Myocyte (in vitro differentiated cells): ENCODE measurements at regions not wholly inside any gene's neighbourhood (a gene's known extent, or its start where the extent isn't known, plus 50 kb on each side); places are given as distances from the start of the nearest gene placed in this dataset.
A peak's percentile ranks its signal among the peaks of the same experiment; 100 is the strongest.

Experiments
- DNase-seq: peaks from one replicate; pipeline ENCODE4 v3.0.0-alpha.2; 2012; ENCODE audit warnings: low read depth

GRCh38 chr13:73228546-73228945, 169.7 kb downstream of the KLF5 start:
- no peak for DNase-seq

- no peak for DNase-seq
Measured at GRCh38 chr13:73225990-73226389, 167.2 kb downstream of the KLF5 start.

GRCh38 chr13:73224703-73225102, 165.9 kb downstream of the KLF5 start:
- no peak for DNase-seq

- no peak for DNase-seq
Measured at GRCh38 chr13:73223372-73223781, 164.6 kb downstream of the KLF5 start.

GRCh38 chr13:73222627-73223305, 164.0 kb downstream of the KLF5 start:
- DNase-seq, result no peak

- DNase-seq, result no peak
Measured at GRCh38 chr13:73220966-73221720, 162.3 kb downstream of the KLF5 start.

GRCh38 chr13:73218181-73218580, 159.4 kb downstream of the KLF5 start:
- DNase-seq, result no peak

GRCh38 chr13:73216381-73216831, 157.6 kb downstream of the KLF5 start:
- DNase-seq, result no peak

- DNase-seq, result peak; percentile 14
Measured at GRCh38 chr13:73215823-73216222, 157.0 kb downstream of the KLF5 start.

- DNase-seq, result no peak
Measured at GRCh38 chr13:73212482-73212881, 153.7 kb downstream of the KLF5 start.

GRCh38 chr13:73210218-73210883, 151.5 kb downstream of the KLF5 start:
- DNase-seq, result no peak

GRCh38 chr13:73204952-73205351, 146.1 kb downstream of the KLF5 start:
- DNase-seq, result no peak

GRCh38 chr13:73201626-73202025, 142.8 kb downstream of the KLF5 start:
- no peak for DNase-seq

- DNase-seq, result no peak
Measured at GRCh38 chr13:73198991-73199411, 140.2 kb downstream of the KLF5 start.

GRCh38 chr13:73195091-73195490, 136.3 kb downstream of the KLF5 start:
- DNase-seq, result no peak

GRCh38 chr13:73194310-73194709, 135.5 kb downstream of the KLF5 start:
- DNase-seq, result no peak

- no peak for DNase-seq
Measured at GRCh38 chr13:73193554-73193953, 134.7 kb downstream of the KLF5 start.

- DNase-seq, result no peak
Measured at GRCh38 chr13:73190477-73190876, 131.7 kb downstream of the KLF5 start.

- DNase-seq, result no peak
Measured at GRCh38 chr13:73189776-73190175, 131.0 kb downstream of the KLF5 start.

- no peak for DNase-seq
Measured at GRCh38 chr13:73189362-73189761, 130.6 kb downstream of the KLF5 start.

- no peak for DNase-seq
Measured at GRCh38 chr13:73187106-73187505, 128.3 kb downstream of the KLF5 start.

GRCh38 chr13:73179650-73180274, 121.0 kb downstream of the KLF5 start:
- no peak for DNase-seq
